H7 (cell line): ENCODE measurements at regions not wholly inside any gene's neighbourhood (a gene's known extent, or its start where the extent isn't known, plus 50 kb on each side); places are given as distances from the start of the nearest gene placed in this dataset.
A peak's percentile ranks its signal among the peaks of the same experiment; 100 is the strongest.
"Not testable (repeated sequence)": the region's sequence is repeated elsewhere in the genome, so short reads cannot be mapped to it uniquely, and the experiment has no call there.

Experiments
- DNase-seq: peaks from one replicate; pipeline ENCODE4 v3.0.0; 2012
- H3K27me3 ChIP-seq: 2 replicates; pipeline ENCODE4 v1.6.0; 2011; ENCODE audit warnings: mild to moderate bottlenecking, low read length; ENCODE audit not compliant: control insufficient read depth, insufficient read depth
- H3K36me3 ChIP-seq: replicated peaks from 2 replicates; pipeline ENCODE4 v1.5.1; 2011; ENCODE audit warnings: low read length; ENCODE audit not compliant: control insufficient read depth, insufficient read depth
- H3K4me3 ChIP-seq: 2 replicates; pipeline ENCODE4 v1.5.1; 2011; ENCODE audit warnings: low read depth, mild to moderate bottlenecking, control low read depth, low read length, moderate library complexity; ENCODE audit not compliant: insufficient read depth

- Histone ChIP-seq H3K27me3 (no peaks in the 10 kb centered on the region), H3K36me3 (no peaks in the 10 kb centered on the region), H3K4me3 (no peak overlapping the region)
- DNase-seq, result no peak
Measured at GRCh38 chr2:16186661-16187481, 246.5 kb downstream of the MYCN start.

GRCh38 chr2:16185801-16186272 lies 245.5 kb downstream of the MYCN start:
- Histone ChIP-seq H3K27me3 (no peaks in the 10 kb centered on the region), H3K4me3 (no peak overlapping the region), H3K36me3 (no peaks in the 10 kb centered on the region)
- no peak for DNase-seq

- Histone ChIP-seq H3K27me3 (no peaks in the 10 kb centered on the region), H3K4me3 (no peak overlapping the region), H3K36me3 (no peaks in the 10 kb centered on the region)
- DNase-seq, result peak; percentile 78
Measured at GRCh38 chr2:16184945-16185660, 244.8 kb downstream of the MYCN start.

- Histone ChIP-seq H3K36me3 (no peaks in the 10 kb centered on the region), H3K27me3 (no peaks in the 10 kb centered on the region), H3K4me3 (no peak overlapping the region)
- no peak for DNase-seq
Measured at GRCh38 chr2:16184341-16184890, 244.1 kb downstream of the MYCN start.

- DNase-seq, result no peak
- H3K36me3 ChIP-seq, result no peaks in the 10 kb centered on the region
- no peaks in the 10 kb centered on the region for H3K27me3 ChIP-seq
- no peak overlapping the region for H3K4me3 ChIP-seq
Measured at GRCh38 chr2:16183345-16183744, 243.0 kb downstream of the MYCN start.

- no peak overlapping the region for H3K4me3 ChIP-seq
- no peak for DNase-seq
- no peaks in the 10 kb centered on the region for H3K36me3 ChIP-seq
- H3K27me3 ChIP-seq, result no peaks in the 10 kb centered on the region
Measured at GRCh38 chr2:16182841-16183240, 242.5 kb downstream of the MYCN start.

- H3K4me3 ChIP-seq, H3K27me3 ChIP-seq, H3K36me3 ChIP-seq, DNase-seq: not testable (repeated sequence)
Measured at GRCh38 chr2:16182311-16182815, 242.0 kb downstream of the MYCN start.

GRCh38 chr2:16181741-16182090 lies 241.4 kb downstream of the MYCN start:
- Histone ChIP-seq H3K36me3 (no peaks in the 10 kb centered on the region), H3K4me3 (no peak overlapping the region), H3K27me3 (no peaks in the 10 kb centered on the region)
- no peak for DNase-seq

- no peak for DNase-seq
- Histone ChIP-seq H3K36me3 (no peaks in the 10 kb centered on the region), H3K4me3 (no peak overlapping the region), H3K27me3 (no peaks in the 10 kb centered on the region)
Measured at GRCh38 chr2:16181062-16181740, 240.9 kb downstream of the MYCN start.

- DNase-seq, result no peak
- no peaks in the 10 kb centered on the region for H3K36me3 ChIP-seq
Measured at GRCh38 chr2:16180631-16181030, 240.3 kb downstream of the MYCN start.

GRCh38 chr2:16179701-16180416 lies 239.5 kb downstream of the MYCN start:
- no peaks in the 10 kb centered on the region for H3K36me3 ChIP-seq
- DNase-seq, result peak; percentile 64
- no peaks in the 10 kb centered on the region for H3K27me3 ChIP-seq
- no peak overlapping the region for H3K4me3 ChIP-seq

More at GRCh38 chr2:16180631-16181030, 240.3 kb downstream of the MYCN start:
- Histone ChIP-seq H3K4me3 (no peak overlapping the region), H3K27me3 (no peaks in the 10 kb centered on the region)

- Histone ChIP-seq H3K36me3 (no peaks in the 10 kb centered on the region), H3K4me3 (no peak overlapping the region), H3K27me3 (no peaks in the 10 kb centered on the region)
- DNase-seq, result no peak
Measured at GRCh38 chr2:16178551-16179130, 238.3 kb downstream of the MYCN start.

- no peaks in the 10 kb centered on the region for H3K27me3 ChIP-seq
- H3K4me3 ChIP-seq, result no peak overlapping the region
- no peaks in the 10 kb centered on the region for H3K36me3 ChIP-seq
- no peak for DNase-seq
Measured at GRCh38 chr2:16177671-16178180, 237.4 kb downstream of the MYCN start.
